Suprapubic skin (tissue), 4 donors: ENCODE measurements at regions not wholly inside any gene's neighbourhood (a gene's known extent, or its start where the extent isn't known, plus 50 kb on each side); places are given as distances from the start of the nearest gene placed in this dataset.

Source experiments
- CTCF ChIP-seq, 2 donors: fragments of 200-600 bp in 1 of 2; fragments of 450-650 bp in 1 of 2; sonication (generic) in 1 of 2; IDR thresholded peaks; one replicate each; pipeline ENCODE4 v1.5.1; 2016 to 2019; ENCODE audit warnings: antibody characterized with exemption in 2 of 2, mild to moderate bottlenecking in 1 of 2, moderate library complexity in 1 of 2
- EP300 ChIP-seq: sonication (generic); formaldehyde crosslinking; IDR thresholded peaks from one replicate; pipeline ENCODE4 v1.6.1; 2017; ENCODE audit warnings: antibody characterized with exemption
- POLR2A ChIP-seq, 2 donors: fragments of 450-650 bp; IDR thresholded peaks; one replicate each; pipeline ENCODE4 v1.6.1; 2017; ENCODE audit warnings: antibody characterized with exemption in 2 of 2, mild to moderate bottlenecking in 2 of 2, moderate library complexity in 2 of 2
- POLR2AphosphoS5 ChIP-seq, 3 donors: sonication (generic); formaldehyde crosslinking; IDR thresholded peaks; one replicate each; pipeline ENCODE4 v1.6.1; 2017; ENCODE audit warnings: antibody characterized with exemption in 3 of 3

DNA sequence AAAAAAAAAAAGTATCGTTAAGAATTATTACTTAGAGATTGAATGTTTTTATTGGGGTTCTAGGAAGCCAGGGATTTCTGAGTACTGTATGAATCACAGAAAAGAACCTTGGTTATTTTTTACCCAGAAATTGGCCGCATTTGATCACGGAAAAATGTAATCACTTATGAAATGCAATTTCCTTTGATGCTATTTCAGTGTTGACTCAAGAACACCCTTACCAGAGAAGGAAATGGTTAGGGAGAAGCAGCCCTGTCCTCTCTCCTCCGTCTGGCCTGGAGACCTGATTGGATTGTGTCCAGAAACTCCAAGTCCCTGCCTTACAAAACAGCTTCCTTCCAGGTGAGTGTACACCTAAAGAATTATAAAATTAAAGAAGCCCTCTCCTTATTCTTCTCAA lies 116.7 kb downstream of the MED10 start:
- TF ChIP-seq CTCF (IDR thresholded peaks at IDR 0.05) (no peak), POLR2AphosphoS5 (IDR thresholded peaks at IDR 0.05) (no peak), POLR2A (IDR thresholded peaks at IDR 0.05) (no peak), EP300 (no peak)
